AG04450 (cell line): ENCODE measurements at regions not wholly inside any gene's neighbourhood (a gene's known extent, or its start where the extent isn't known, plus 50 kb on each side); places are given as distances from the start of the nearest gene placed in this dataset.

Source experiments
- CTCF ChIA-PET: fragments of 300-600, 350-600 bp; formaldehyde crosslinking; extraction: SDS; loops from one replicate; lab custom pipeline; 2022; ENCODE audit warnings: antibody characterized with exemption, inconsistent platforms; lab: Charles Lee
- POLR2A ChIA-PET: fragments of 350-600 bp; formaldehyde crosslinking; extraction: SDS; loops from one replicate; lab custom pipeline; 2021; ENCODE audit warnings: antibody characterized with exemption, inconsistent platforms; lab: Yijun Ruan, JAX
- DNase-seq: peaks from one replicate; pipeline ENCODE4 v3.0.0-alpha.2; 2011; ENCODE audit warnings: low read depth, low spot score
- H3K27ac ChIP-seq: one replicate; pipeline ENCODE4 v1.5.1; 2012; ENCODE audit warnings: low read depth, low read length, control low read depth
- H3K27me3 ChIP-seq: one replicate; pipeline ENCODE4 v1.6.0; 2012; ENCODE audit warnings: low read length; ENCODE audit not compliant: control insufficient read depth, insufficient read depth
- H3K4me3 ChIP-seq: 2 replicates; pipeline ENCODE4 v1.5.1; 2011; ENCODE audit warnings: mild to moderate bottlenecking, low read depth, low read length, control low read depth
- H3K9me3 ChIP-seq: 2 replicates; pipeline ENCODE4 v1.5.1; 2012; ENCODE audit warnings: low read length; ENCODE audit not compliant: control insufficient read depth, insufficient read depth
- CTCF ChIP-seq: IDR thresholded peaks from 2 replicates; pipeline ENCODE4 v1.5.1; 2011; ENCODE audit warnings: low read depth, low read length, control low read depth, inconsistent platforms

- TF ChIP-seq CTCF, result no peak
- Histone ChIP-seq H3K27ac (no peak overlapping the region), H3K9me3 (peaks cover 11% of the 10 kb centered on the region; the same call in 1 of the 2 replicates), H3K27me3 (peaks cover 8% of the 10 kb centered on the region), H3K4me3 (no peak overlapping the region)
- POLR2A ChIA-PET, result no interaction called here
- no peak for DNase-seq
- CTCF ChIA-PET, result interaction anchor here (1.8 kb wide), 1 partner anchor 14 kb away, joined by 16 read pairs; no protein-coding TSS in a partner anchor
Measured at GRCh38 chr9:87826331-87826730, 56.3 kb upstream of the SPATA31E1 start.

- no peak for TF ChIP-seq CTCF
- POLR2A ChIA-PET, result no interaction called here
- Histone ChIP-seq H3K4me3 (no peak overlapping the region), H3K27me3 (peaks cover 8% of the 10 kb centered on the region), H3K27ac (no peak overlapping the region), H3K9me3 (peaks cover 11% of the 10 kb centered on the region; the same call in 1 of the 2 replicates)
- CTCF ChIA-PET, result no interaction called here
- no peak for DNase-seq
Measured at GRCh38 chr9:87827341-87827740, 55.3 kb upstream of the SPATA31E1 start.

- ChIA-PET CTCF (no interaction called here), POLR2A (no interaction called here)
- no peak for TF ChIP-seq CTCF
- no peak for DNase-seq
- H3K27me3 ChIP-seq, result peaks cover 4% of the 10 kb centered on the region
- peaks cover 4% of the 10 kb centered on the region; the same call in 1 of the 2 replicates for H3K9me3 ChIP-seq
- H3K4me3 ChIP-seq, result no peak overlapping the region
- no peak overlapping the region for H3K27ac ChIP-seq
Measured at GRCh38 chr9:87829756-87830155, 52.9 kb upstream of the SPATA31E1 start.

- H3K9me3 ChIP-seq, result no peaks in the 10 kb centered on the region; the same call in 1 of the 2 replicates
- DNase-seq, result no peak
- ChIA-PET POLR2A (no interaction called here), CTCF (no interaction called here)
- H3K27ac ChIP-seq, result no peak overlapping the region
- peaks cover 4% of the 10 kb centered on the region for H3K27me3 ChIP-seq
- TF ChIP-seq CTCF, result no peak
- no peak overlapping the region for H3K4me3 ChIP-seq
Measured at GRCh38 chr9:87830446-87830845, 52.2 kb upstream of the SPATA31E1 start.

GRCh38 chr9:87831159-87831558 is 51.5 kb upstream of the SPATA31E1 start:
- Histone ChIP-seq H3K27me3 (peaks cover 3% of the 10 kb centered on the region), H3K9me3 (no peaks in the 10 kb centered on the region; the same call in 1 of the 2 replicates), H3K4me3 (no peak overlapping the region), H3K27ac (no peak overlapping the region)
- ChIA-PET CTCF (no interaction called here), POLR2A (no interaction called here)
- no peak for DNase-seq
- no peak for TF ChIP-seq CTCF
